WERI-Rb-1 (cell line): ENCODE measurements at regions not wholly inside any gene's neighbourhood (a gene's known extent, or its start where the extent isn't known, plus 50 kb on each side); places are given as distances from the start of the nearest gene placed in this dataset.
"Not testable (repeated sequence)": the region's sequence is repeated elsewhere in the genome, so short reads cannot be mapped to it uniquely, and the experiment has no call there.

Source experiments
- DNase-seq: peaks from one replicate; pipeline ENCODE4 v3.0.0-alpha.2; 2020
- H3K27ac ChIP-seq: fragments of 250-450 bp; sonication (Bioruptor Pico); 2 replicates; pipeline ENCODE4 v1.5.1; 2020; ENCODE audit warnings: mild to moderate bottlenecking, moderate library complexity
- H3K27me3 ChIP-seq: fragments of 250-450 bp; sonication (Bioruptor Pico); 2 replicates; pipeline ENCODE4 v1.5.1; 2021; ENCODE audit warnings: mild to moderate bottlenecking, low read depth, moderate library complexity; ENCODE audit not compliant: insufficient read depth, severe bottlenecking
- H3K36me3 ChIP-seq: fragments of 250-450 bp; sonication (Bioruptor Pico); 2 replicates; pipeline ENCODE4 v1.5.1; 2020; ENCODE audit warnings: mild to moderate bottlenecking, moderate library complexity
- H3K4me3 ChIP-seq: 2 replicates; pipeline ENCODE4 v1.5.1; 2011; ENCODE audit warnings: low read depth, mild to moderate bottlenecking, control low read depth, low read length
- H3K9me3 ChIP-seq: fragments of 250-450 bp; sonication (Bioruptor Pico); 2 replicates; pipeline ENCODE4 v1.5.1; 2021; ENCODE audit warnings: mild to moderate bottlenecking, moderate library complexity; ENCODE audit not compliant: severe bottlenecking
- CTCF ChIP-seq: IDR thresholded peaks from 2 replicates; pipeline ENCODE4 v1.5.1; 2011; ENCODE audit warnings: low read depth, mild to moderate bottlenecking, control low read depth, inconsistent platforms, low read length

GRCh38 chr14:23884541-23884904 is 69.0 kb upstream of the DHRS4 start:
- Histone ChIP-seq H3K36me3 (no peaks in the 10 kb centered on the region), H3K27me3 (no peaks in the 10 kb centered on the region), H3K27ac (no peak overlapping the region), H3K9me3 (no peaks in the 10 kb centered on the region), H3K4me3 (no peak overlapping the region)
- no peak for TF ChIP-seq CTCF
- DNase-seq, result no peak

GRCh38 chr14:23887536-23887935 is 66.0 kb upstream of the DHRS4 start:
- Histone ChIP-seq H3K4me3 (no peak overlapping the region), H3K36me3 (no peaks in the 10 kb centered on the region), H3K9me3 (no peaks in the 10 kb centered on the region), H3K27me3 (no peaks in the 10 kb centered on the region), H3K27ac (no peak overlapping the region)
- DNase-seq, result no peak
- no peak for TF ChIP-seq CTCF

- not testable (repeated sequence) for H3K27ac ChIP-seq, H3K36me3 ChIP-seq, DNase-seq, H3K4me3 ChIP-seq, H3K27me3 ChIP-seq, H3K9me3 ChIP-seq
Measured at GRCh38 chr14:23891717-23892116, 61.9 kb upstream of the DHRS4 start.

- H3K36me3 ChIP-seq, DNase-seq, H3K9me3 ChIP-seq, H3K27ac ChIP-seq, H3K27me3 ChIP-seq, H3K4me3 ChIP-seq: not testable (repeated sequence)
Measured at GRCh38 chr14:23892289-23892688, 61.3 kb upstream of the DHRS4 start.

- Histone ChIP-seq H3K27ac (no peak overlapping the region), H3K27me3 (no peaks in the 10 kb centered on the region), H3K4me3 (no peak overlapping the region), H3K36me3 (no peaks in the 10 kb centered on the region), H3K9me3 (peaks cover 9% of the 10 kb centered on the region)
- no peak for TF ChIP-seq CTCF
- no peak for DNase-seq
Measured at GRCh38 chr14:23894362-23895052, 59.1 kb upstream of the DHRS4 start.

GRCh38 chr14:23895053-23895419 is 58.5 kb upstream of the DHRS4 start:
- H3K27ac ChIP-seq, result no peak overlapping the region
- H3K36me3 ChIP-seq, result no peaks in the 10 kb centered on the region
- TF ChIP-seq CTCF, result no peak

GRCh38 chr14:23895480-23895879 is 58.1 kb upstream of the DHRS4 start:
- Histone ChIP-seq H3K36me3 (no peaks in the 10 kb centered on the region), H3K9me3 (peaks cover 13% of the 10 kb centered on the region), H3K27ac (no peak overlapping the region), H3K27me3 (no peaks in the 10 kb centered on the region), H3K4me3 (no peak overlapping the region)
- no peak for TF ChIP-seq CTCF
- no peak for DNase-seq

More at GRCh38 chr14:23895053-23895419, 58.5 kb upstream of the DHRS4 start:
- DNase-seq, result no peak
- peaks cover 13% of the 10 kb centered on the region for H3K9me3 ChIP-seq
- no peaks in the 10 kb centered on the region for H3K27me3 ChIP-seq
- no peak overlapping the region for H3K4me3 ChIP-seq
